ENCODE measurements at regions not wholly inside any gene's neighbourhood (a gene's known extent, or its start where the extent isn't known, plus 50 kb on each side); places are given as distances from the start of the nearest gene placed in this dataset.
A peak's percentile ranks its signal among the peaks of the same experiment; 100 is the strongest.

- Histone ChIP-seq H3K4me2 (no peak overlapping the region), H3K9ac (no peak overlapping the region), H3K27ac (ENCODE audit: low read depth in 2 of 2, low read length in 1 of 2) (no peak overlapping the region), H3K9me2 (no peaks in the 10 kb centered on the region), H3K79me2 (ENCODE audit: insufficient read depth) (no peaks in the 10 kb centered on the region), H3K27me3 (ENCODE audit: insufficient read depth) (no peaks in the 10 kb centered on the region), H3K4me3 (ENCODE audit: low read depth in 2 of 2, low read length in 1 of 2) (no peak overlapping the region), H3K36me3 (replicated peaks in 1 of 2; ENCODE audit: control insufficient read depth in 1 of 2, insufficient read depth in 2 of 2, low read length in 1 of 2) (no peaks in the 10 kb centered on the region), H4K20me1 (ENCODE audit: insufficient read depth) (no peaks in the 10 kb centered on the region), H3F3A (replicated peaks; ENCODE audit: insufficient read depth) (no peaks in the 10 kb centered on the region), H2AFZ (ENCODE audit: low read depth) (no peak overlapping the region), H3K4me1 (ENCODE audit: control insufficient read depth in 1 of 2, insufficient read depth in 2 of 2, low read depth in 1 of 2, low read length in 1 of 2) (no peaks in the 10 kb centered on the region), H3K9me3 (no peaks in the 10 kb centered on the region)
- no peak for DNase-seq
- TF ChIP-seq TCF12 (IDR thresholded peaks at IDR 0.05) (no peak), EP300 (IDR thresholded peaks at IDR 0.05; ENCODE audit: borderline replicate concordance in 1 of 2, low read depth in 1 of 2, low read length in 1 of 2) (no peak), FOXM1 (IDR thresholded peaks at IDR 0.05; ENCODE audit: low read depth) (no peak), SMC3 (IDR thresholded peaks at IDR 0.05; ENCODE audit: low read depth, low read length) (no peak), RFX5 (IDR thresholded peaks at IDR 0.05; ENCODE audit: low read length) (no peak), USF1 (IDR thresholded peaks at IDR 0.05; ENCODE audit: borderline replicate concordance, low read depth) (no peak), PBX3 (IDR thresholded peaks at IDR 0.05) (no peak)
- ChIA-PET CTCF (no interaction called here), POLR2A (no interaction called here)
- WGBS (ENCODE audit: low lambda C conversion rate): 0% methylated on average over 1 of the region's 1 CpG
Measured at GRCh38 chr13:78816154-78816553, 157.2 kb upstream of the OBI1 start.

GRCh38 chr13:78806457-78806856, 147.5 kb upstream of the OBI1 start:
- WGBS (ENCODE audit: low lambda C conversion rate): 57% methylated on average over 4 of the region's 4 CpGs
- CTCF ChIA-PET: interaction anchor here (0.6 to 1.4 kb wide), 6 partner anchors 11 to 669 kb away, joined by 3 to 4 read pairs (median 3); no protein-coding TSS in a partner anchor
- no peaks in the 10 kb centered on the region for H3K9me2 ChIP-seq

More at GRCh38 chr13:78806457-78806856, 147.5 kb upstream of the OBI1 start:
- H2AFZ ChIP-seq (ENCODE audit: low read depth): no peak overlapping the region
- no peak overlapping the region; a peak in 1 of 4 replicates for H3K4me3 ChIP-seq (ENCODE audit: low read depth in 2 of 2, low read length in 1 of 2)
- H3K27me3 ChIP-seq (ENCODE audit: insufficient read depth): no peaks in the 10 kb centered on the region
- H4K20me1 ChIP-seq (ENCODE audit: insufficient read depth): no peaks in the 10 kb centered on the region
- H3K27ac ChIP-seq (ENCODE audit: low read depth in 2 of 2, low read length in 1 of 2): no peak overlapping the region
- H3K9me3 ChIP-seq: no peaks in the 10 kb centered on the region
- H3K79me2 ChIP-seq (ENCODE audit: insufficient read depth): no peaks in the 10 kb centered on the region
- H3K4me1 ChIP-seq (ENCODE audit: control insufficient read depth in 1 of 2, insufficient read depth in 2 of 2, low read depth in 1 of 2, low read length in 1 of 2): no peaks in the 10 kb centered on the region
- H3K9ac ChIP-seq: no peak overlapping the region
- TF ChIP-seq CHD2 (IDR thresholded peaks at IDR 0.05; ENCODE audit: low read length, partially characterized antibody): no peak
- TF ChIP-seq RAD21 (IDR thresholded peaks at IDR 0.05; ENCODE audit: low read length): peak; percentile 39
- no peak for TF ChIP-seq EP300 (IDR thresholded peaks at IDR 0.05; ENCODE audit: borderline replicate concordance in 1 of 2, low read depth in 1 of 2, low read length in 1 of 2)
- peak; percentile 55 for TF ChIP-seq CTCF (IDR thresholded peaks at IDR 0.05)
- no peak for TF ChIP-seq USF1 (IDR thresholded peaks at IDR 0.05; ENCODE audit: borderline replicate concordance, low read depth)
- peak; percentile 33; the same call in 1 of the 2 replicates for TF ChIP-seq SMC3 (IDR thresholded peaks at IDR 0.05; ENCODE audit: low read depth, low read length)
- no peak for TF ChIP-seq NFIC (IDR thresholded peaks at IDR 0.05; ENCODE audit: borderline replicate concordance)
- TF ChIP-seq RFX5 (IDR thresholded peaks at IDR 0.05; ENCODE audit: low read length): no peak
- no peak overlapping the region for H3K4me2 ChIP-seq
- no peaks in the 10 kb centered on the region for H3K36me3 ChIP-seq (replicated peaks in 1 of 2; ENCODE audit: control insufficient read depth in 1 of 2, insufficient read depth in 2 of 2, low read length in 1 of 2)
- no peaks in the 10 kb centered on the region for H3F3A ChIP-seq (replicated peaks; ENCODE audit: insufficient read depth)
- DNase-seq: no peak
- POLR2A ChIA-PET: no interaction called here

Data from SK-N-SH (cell line).